Urinary bladder (tissue), 3 donors: ENCODE measurements at regions not wholly inside any gene's neighbourhood (a gene's known extent, or its start where the extent isn't known, plus 50 kb on each side); places are given as distances from the start of the nearest gene placed in this dataset.

ENCODE experiments used
- DNase-seq: peaks from one replicate; pipeline ENCODE4 v3.0.0-alpha.2; 2015; ENCODE audit errors: extremely low spot score
- H3K27ac ChIP-seq: one replicate; pipeline ENCODE4 v1.5.1; 2013; ENCODE audit warnings: low read depth, mild to moderate bottlenecking, moderate library complexity
- H3K36me3 ChIP-seq: one replicate; pipeline ENCODE4 v1.6.1; 2013; ENCODE audit warnings: mild to moderate bottlenecking, moderate library complexity; ENCODE audit not compliant: insufficient read depth
- H3K4me1 ChIP-seq: one replicate; pipeline ENCODE4 v1.6.1; 2013; ENCODE audit warnings: mild to moderate bottlenecking, moderate library complexity; ENCODE audit not compliant: insufficient read depth
- H3K4me3 ChIP-seq: one replicate; pipeline ENCODE4 v1.5.1; 2013; ENCODE audit warnings: low read depth, low read length
- WGBS: extraction: QIAGEN DNeasy Blood & Tissue Kit; methylation state at CpG from one replicate; pipeline ENCODE4 v1.1.7; 2013; 5-methylcytosine and 5-hydroxymethylcytosine counted together
- donor health status: healthy with polysubstance abuse.
- donor health status: healthy.

DNA sequence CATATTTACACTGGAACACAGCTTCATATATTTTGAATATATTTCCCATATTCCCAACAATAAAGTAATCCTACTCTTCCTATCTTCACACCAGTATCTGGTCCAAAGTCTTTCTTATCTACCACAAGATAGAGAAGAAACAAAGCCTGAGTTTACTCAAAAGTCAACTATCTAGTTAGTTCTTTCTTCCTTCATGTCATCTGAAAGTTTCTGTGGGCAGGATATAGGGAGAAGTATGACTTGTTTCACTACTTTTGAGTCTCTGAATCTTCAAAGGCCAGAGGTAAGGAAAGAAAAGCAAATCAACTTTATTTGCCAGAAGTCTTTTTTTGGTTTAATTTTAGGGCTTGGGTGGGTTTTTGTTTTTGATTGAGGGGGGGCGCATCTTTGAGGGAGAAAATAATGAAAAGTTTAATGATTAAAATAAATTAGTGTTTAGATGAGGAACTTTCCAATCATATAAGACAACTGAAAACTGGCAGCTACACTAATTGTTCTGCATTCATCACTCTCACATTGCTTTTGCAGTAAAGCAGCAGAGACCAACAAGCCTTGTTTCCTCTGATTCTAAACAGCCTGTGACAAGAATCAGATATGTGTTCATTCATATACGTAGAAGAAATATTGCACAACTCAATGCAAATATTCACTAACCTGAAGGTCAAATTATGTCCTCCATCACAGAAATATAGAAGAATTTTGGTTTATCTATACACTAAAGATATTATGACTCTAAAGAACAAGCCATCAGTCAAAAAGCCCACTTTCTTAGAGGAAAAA is 421.4 kb downstream of the SHQ1 start:
- Histone ChIP-seq H3K36me3 (no peaks in the 10 kb centered on the region), H3K4me3 (no peak overlapping the region), H3K4me1 (no peaks in the 10 kb centered on the region), H3K27ac (no peak overlapping the region)
- WGBS, result 79% methylated on average over 2 of the region's 2 CpGs
- DNase-seq, result no peak

GRCh38 chr3:72423643-72424042 is 424.6 kb downstream of the SHQ1 start:
- Histone ChIP-seq H3K27ac (no peak overlapping the region), H3K4me3 (no peak overlapping the region), H3K36me3 (peaks cover 2% of the 10 kb centered on the region), H3K4me1 (no peaks in the 10 kb centered on the region)
- no peak for DNase-seq
- 84% methylated on average over 3 of the region's 3 CpGs for WGBS

GRCh38 chr3:72421786-72422185 is 426.5 kb downstream of the SHQ1 start:
- H3K27ac ChIP-seq, result no peak overlapping the region
- WGBS, result 98% methylated on average over 2 of the region's 2 CpGs

DNA sequence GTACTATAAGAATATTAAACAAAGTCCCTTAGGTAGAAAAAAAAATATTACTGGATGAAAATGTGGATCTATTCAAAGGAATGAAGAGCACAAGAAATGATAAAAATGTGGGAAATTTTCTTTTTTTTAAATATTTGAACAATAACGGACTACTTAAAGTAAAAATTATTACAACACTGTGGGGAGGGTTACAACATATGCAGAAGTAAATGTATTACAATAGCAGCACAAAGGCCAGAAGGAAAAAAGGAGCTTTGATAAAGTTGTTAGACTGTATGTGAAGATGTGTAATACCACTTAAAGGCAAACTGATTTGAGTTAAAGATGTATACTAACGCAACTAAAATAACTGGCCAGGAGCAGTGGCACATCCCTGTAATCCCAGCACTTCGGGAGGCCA is 427.1 kb downstream of the SHQ1 start:
- over 99% methylated on average over 3 of the region's 3 CpGs for WGBS
- H3K4me1 ChIP-seq, result no peaks in the 10 kb centered on the region
- no peak overlapping the region for H3K4me3 ChIP-seq
- no peak overlapping the region for H3K27ac ChIP-seq
- DNase-seq, result no peak
- H3K36me3 ChIP-seq, result peaks cover 2% of the 10 kb centered on the region

More at GRCh38 chr3:72421786-72422185, 426.5 kb downstream of the SHQ1 start:
- no peak for DNase-seq
- Histone ChIP-seq H3K4me3 (no peak overlapping the region), H3K4me1 (no peaks in the 10 kb centered on the region), H3K36me3 (peaks cover 2% of the 10 kb centered on the region)

DNA sequence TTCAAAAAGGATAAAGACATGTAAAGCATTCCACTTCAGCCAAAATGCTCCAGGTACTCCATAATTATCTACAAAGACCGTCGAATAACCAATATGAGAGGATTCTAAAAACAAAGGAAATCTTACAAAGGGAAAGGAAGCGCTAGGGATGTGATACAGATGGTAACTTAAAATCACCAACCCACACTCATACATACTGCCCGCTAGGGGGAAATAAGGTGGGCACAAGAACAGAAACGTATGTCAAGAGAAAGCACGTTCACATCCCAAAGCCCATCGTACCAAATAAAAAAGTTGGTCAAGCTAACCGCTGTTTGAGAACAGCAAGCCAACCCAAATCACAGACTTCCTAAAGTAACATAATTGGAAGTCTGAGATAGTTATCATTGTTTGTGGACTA is 429.4 kb downstream of the SHQ1 start:
- no peak overlapping the region for H3K4me3 ChIP-seq
- 90% methylated on average over 8 of the region's 8 CpGs for WGBS

GRCh38 chr3:72418244-72418643 is 430.0 kb downstream of the SHQ1 start:
- no peak overlapping the region for H3K27ac ChIP-seq
- H3K36me3 ChIP-seq, result peaks cover 2% of the 10 kb centered on the region
- H3K4me3 ChIP-seq, result no peak overlapping the region
- peaks cover 2% of the 10 kb centered on the region for H3K4me1 ChIP-seq
- DNase-seq, result no peak

More for the DNA sequence above, 429.4 kb downstream of the SHQ1 start:
- H3K36me3 ChIP-seq, result peaks cover 2% of the 10 kb centered on the region
- no peak for DNase-seq
- no peaks in the 10 kb centered on the region for H3K4me1 ChIP-seq
- no peak overlapping the region for H3K27ac ChIP-seq

- WGBS, result 64% methylated on average over 3 of the region's 3 CpGs
Observed at GRCh38 chr3:72414481-72415016, 433.7 kb downstream of the SHQ1 start.

GRCh38 chr3:72413228-72413627 is 435.0 kb downstream of the SHQ1 start:
- no peak for DNase-seq

More at GRCh38 chr3:72414481-72415016, 433.7 kb downstream of the SHQ1 start:
- H3K4me3 ChIP-seq, result no peak overlapping the region
- H3K36me3 ChIP-seq, result peaks cover 2% of the 10 kb centered on the region
- no peak for DNase-seq
- no peak overlapping the region for H3K27ac ChIP-seq
- peaks cover 7% of the 10 kb centered on the region for H3K4me1 ChIP-seq

GRCh38 chr3:72412340-72412956 is 435.8 kb downstream of the SHQ1 start:
- H3K4me3 ChIP-seq, result no peak overlapping the region
- DNase-seq, result no peak
- no peaks in the 10 kb centered on the region for H3K36me3 ChIP-seq
- H3K27ac ChIP-seq, result no peak overlapping the region
- 90% methylated on average over 5 of the region's 5 CpGs for WGBS
- H3K4me1 ChIP-seq, result peaks cover 7% of the 10 kb centered on the region

More at GRCh38 chr3:72413228-72413627, 435.0 kb downstream of the SHQ1 start:
- Histone ChIP-seq H3K36me3 (no peaks in the 10 kb centered on the region), H3K4me3 (no peak overlapping the region), H3K27ac (no peak overlapping the region), H3K4me1 (peaks cover 7% of the 10 kb centered on the region)
- WGBS, result 49% methylated on average over 4 of the region's 4 CpGs

DNA sequence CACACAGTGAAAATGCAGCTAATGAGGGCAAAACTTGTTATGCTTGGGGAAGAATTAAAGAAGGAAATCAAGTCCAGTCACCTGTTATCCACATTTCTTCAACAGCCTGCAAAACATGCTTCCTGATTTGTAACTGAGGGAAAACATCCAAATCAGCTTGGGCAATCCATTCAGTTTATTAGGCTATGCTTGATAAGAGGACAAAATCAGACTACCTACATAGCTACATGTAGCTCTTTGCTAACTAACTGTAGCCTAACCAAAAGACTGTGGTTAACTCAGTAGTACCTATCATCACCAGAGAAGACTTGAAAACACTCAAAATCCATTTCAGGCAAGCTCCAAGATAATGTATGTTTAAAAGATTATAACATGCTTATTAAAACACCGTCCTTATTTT is 436.4 kb downstream of the SHQ1 start:
- 46% methylated on average over 1 of the region's 1 CpG for WGBS
- DNase-seq, result no peak
- Histone ChIP-seq H3K27ac (no peak overlapping the region), H3K36me3 (no peaks in the 10 kb centered on the region), H3K4me3 (no peak overlapping the region), H3K4me1 (peaks cover 7% of the 10 kb centered on the region)

- H3K4me3 ChIP-seq, result no peak overlapping the region
- no peaks in the 10 kb centered on the region for H3K36me3 ChIP-seq
- no peak for DNase-seq
- peaks cover 7% of the 10 kb centered on the region for H3K4me1 ChIP-seq
- WGBS, result 33% methylated on average over 2 of the region's 2 CpGs
- H3K27ac ChIP-seq, result no peak overlapping the region
Observed at GRCh38 chr3:72411126-72411525, 437.1 kb downstream of the SHQ1 start.

DNA sequence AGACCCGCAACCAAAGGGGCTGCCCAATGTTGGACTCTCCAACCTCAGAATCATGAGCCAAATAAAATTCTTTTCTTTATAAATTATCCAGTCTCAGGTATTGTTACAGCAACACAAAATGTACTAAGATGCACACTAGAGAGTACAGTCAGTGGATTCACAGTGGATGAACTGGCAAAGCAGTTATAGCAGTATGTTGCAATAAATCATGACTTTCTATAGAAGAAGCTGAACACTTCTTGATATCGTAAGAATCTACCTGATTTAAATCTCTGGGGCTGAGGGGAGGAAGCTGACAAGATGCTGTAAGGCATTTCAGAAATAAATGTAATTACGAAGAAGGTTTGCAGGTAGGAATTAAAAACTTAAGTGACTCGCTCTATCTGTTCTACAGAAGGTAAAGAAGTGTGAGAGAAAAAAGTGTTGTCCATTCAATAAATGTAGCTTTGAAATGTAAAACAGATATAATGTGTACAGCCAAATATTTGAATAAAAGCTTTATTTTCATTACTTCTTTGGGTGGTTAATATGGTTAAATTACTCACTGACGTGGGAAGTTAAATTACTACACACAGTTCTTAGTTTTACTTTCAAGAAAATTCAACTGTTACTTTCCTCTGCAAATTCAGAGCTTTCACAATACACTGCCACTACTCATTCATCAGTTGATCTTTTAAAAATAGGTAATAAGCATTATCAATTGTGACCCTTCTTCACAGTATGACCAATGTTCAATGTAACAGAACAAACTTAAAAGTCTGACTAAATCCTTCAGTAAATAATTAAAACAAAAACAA is 439.1 kb downstream of the SHQ1 start:
- H3K36me3 ChIP-seq, result no peaks in the 10 kb centered on the region
- no peak for DNase-seq
- no peak overlapping the region for H3K4me3 ChIP-seq
- 89% methylated on average over 5 of the region's 5 CpGs for WGBS
- H3K27ac ChIP-seq, result no peak overlapping the region
- peaks cover 9% of the 10 kb centered on the region for H3K4me1 ChIP-seq

- peaks cover 7% of the 10 kb centered on the region for H3K4me1 ChIP-seq
- no peak for DNase-seq
- 70% methylated on average over 6 of the region's 6 CpGs for WGBS
Observed at GRCh38 chr3:72407766-72408165, 440.5 kb downstream of the SHQ1 start.

More at GRCh38 chr3:72407766-72408165, 440.5 kb downstream of the SHQ1 start:
- Histone ChIP-seq H3K4me3 (no peak overlapping the region), H3K27ac (no peak overlapping the region), H3K36me3 (no peaks in the 10 kb centered on the region)
